B cell (primary cell): ENCODE measurements at regions not wholly inside any gene's neighbourhood (a gene's known extent, or its start where the extent isn't known, plus 50 kb on each side); places are given as distances from the start of the nearest gene placed in this dataset.

Source experiments
- ATAC-seq: fragments of 200-7000 bp; cut with Tn5 transposase; one replicate; pipeline ENCODE4 v1.10.0; 2021; ENCODE audit warnings: low read depth, mild to moderate bottlenecking, moderate number of reproducible peaks, moderate library complexity
- CTCF ChIA-PET: fragments of 350-600 bp; sonication (Branson Sonifier 250); formaldehyde crosslinking; loops from one replicate; lab custom pipeline; 2021; ENCODE audit warnings: antibody characterized with exemption, inconsistent platforms; lab: Charles Lee
- POLR2A ChIA-PET: fragments of 350-600 bp; sonication (Branson Sonifier 250); formaldehyde crosslinking; loops from one replicate; lab custom pipeline; 2021; ENCODE audit warnings: antibody characterized with exemption; lab: Charles Lee
- DNase-seq: peaks from one replicate; pipeline ENCODE4 v3.0.0; 2013
- H2AFZ ChIP-seq: 2 replicates; pipeline ENCODE4 v1.6.1; 2012; ENCODE audit warnings: mild to moderate bottlenecking, low read depth, low read length; ENCODE audit not compliant: insufficient read depth, poor library complexity, severe bottlenecking
- H3K27ac ChIP-seq, 2 donors: 1 replicate in 1 of 2; 2 replicates in 1 of 2; pipeline ENCODE4 v1.5.1; 2012 to 2013; ENCODE audit warnings: low read length in 2 of 2, mild to moderate bottlenecking in 2 of 2, moderate library complexity in 1 of 2
- H3K27me3 ChIP-seq, 4 experiments: fragments of 200-600 bp in 1 of 4; sonication (generic) in 1 of 4; replicated peaks in 1 of 4; 1 replicate in 2 of 4; 2 replicates in 2 of 4; pipeline versions ENCODE4 v1.6.1 to v1.7.0; 2013 to 2016; ENCODE audit warnings: low read length in 3 of 4, mild to moderate bottlenecking in 2 of 4, mixed read lengths in 1 of 4, moderate library complexity in 1 of 4; ENCODE audit not compliant: insufficient read depth in 4 of 4, control insufficient read depth in 3 of 4; ENCODE audit errors: control extremely low read depth in 1 of 4
- H3K36me3 ChIP-seq, 2 experiments: replicated peaks in 1 of 2; 1 replicate in 1 of 2; 2 replicates in 1 of 2; pipeline versions ENCODE4 v1.6.1 to v1.7.1; 2013; ENCODE audit warnings: low read length in 1 of 2; ENCODE audit not compliant: insufficient read depth in 2 of 2, control insufficient read depth in 1 of 2; ENCODE audit errors: control extremely low read depth in 1 of 2, extremely low read depth in 1 of 2
- H3K4me1 ChIP-seq, 2 donors: fragments of 200-600 bp in 1 of 2; sonication (generic) in 1 of 2; 1 replicate in 1 of 2; 2 replicates in 1 of 2; pipeline versions ENCODE4 v1.5.1 to v1.6.1; 2013 to 2017; ENCODE audit warnings: low read length in 2 of 2; ENCODE audit not compliant: control insufficient read depth in 2 of 2, insufficient read depth in 2 of 2
- H3K4me2 ChIP-seq: replicated peaks from 2 replicates; pipeline ENCODE3; 2012; ENCODE audit warnings: mild to moderate bottlenecking, low read depth, low read length; ENCODE audit not compliant: poor library complexity, severe bottlenecking
- H3K4me3 ChIP-seq, 5 experiments: fragments of 200-600 bp in 1 of 5; sonication (generic) in 1 of 5; 1 replicate in 3 of 5; 2 replicates in 2 of 5; pipeline versions ENCODE4 v1.5.1 to v1.7.0; 2011 to 2016; ENCODE audit warnings: low read length in 4 of 5, mild to moderate bottlenecking in 4 of 5, low read depth in 2 of 5, control low read depth in 1 of 5, moderate library complexity in 1 of 5; ENCODE audit not compliant: insufficient read depth in 1 of 5; ENCODE audit errors: control extremely low read depth in 1 of 5, extremely low read depth in 1 of 5
- H3K79me2 ChIP-seq: fragments of 200-600 bp; sonication (generic); one replicate; pipeline ENCODE4 v1.6.0; 2016; ENCODE audit warnings: low read length; ENCODE audit not compliant: control insufficient read depth, insufficient read depth
- H3K9ac ChIP-seq: fragments of 200-600 bp; sonication (generic); 2 replicates; pipeline ENCODE4 v1.6.1; 2017; ENCODE audit warnings: mild to moderate bottlenecking, low read length, moderate library complexity
- H3K9me3 ChIP-seq, 3 donors: one replicate each; pipeline versions ENCODE4 v1.6.1 to v1.7.1; 2013; ENCODE audit warnings: low read length in 2 of 3; ENCODE audit not compliant: control insufficient read depth in 2 of 3, insufficient read depth in 1 of 3; ENCODE audit errors: control extremely low read depth in 1 of 3
- H4K20me1 ChIP-seq: 2 replicates; pipeline ENCODE4 v1.6.0; 2012; ENCODE audit warnings: mild to moderate bottlenecking, low read length; ENCODE audit not compliant: insufficient read depth, control insufficient read depth, poor library complexity, severe bottlenecking
- H3K27ac Mint-ChIP-seq: one replicate; pipeline ENCODE4 v1.8.0; 2021; ENCODE audit warnings: mixed read lengths
- H3K27me3 Mint-ChIP-seq: one replicate; pipeline ENCODE4 v1.8.0; 2021; ENCODE audit warnings: mixed read lengths
- H3K4me1 Mint-ChIP-seq: one replicate; pipeline ENCODE4 v1.8.0; 2021; ENCODE audit warnings: mixed read lengths
- H3K4me3 Mint-ChIP-seq: one replicate; pipeline ENCODE4 v1.8.0; 2021; ENCODE audit warnings: mixed read lengths
- H3K9me3 Mint-ChIP-seq: one replicate; pipeline ENCODE4 v1.8.0; 2022; ENCODE audit warnings: mixed read lengths; ENCODE audit not compliant: insufficient read depth
- CTCF ChIP-seq: fragments of 200-600 bp; IDR thresholded peaks from one replicate; pipeline ENCODE4 v1.8.0; 2022; ENCODE audit warnings: antibody characterized with exemption, mild to moderate bottlenecking
- EZH2 ChIP-seq: IDR thresholded peaks from 2 replicates; pipeline ENCODE4 v1.6.1; 2012; ENCODE audit warnings: borderline replicate concordance, low read depth, mild to moderate bottlenecking, moderate library complexity, low read length; ENCODE audit not compliant: insufficient read depth, poor library complexity, severe bottlenecking
- WGBS: methylation state at CpG from one replicate; pipeline ENCODE4 v1.1.5; 2013; ENCODE audit warnings: missing lambda C conversion rate; ENCODE audit not compliant: insufficient coverage; 5-methylcytosine and 5-hydroxymethylcytosine counted together
- intact Hi-C: fragments of 100-400 bp; cut with micrococcal nuclease; formaldehyde crosslinking; loops from one replicate; pipeline ENCODE4 v1.10.0; 2022

GRCh38 chrX:42628471-42628870 lies 149.5 kb downstream of the PPP1R2C start:
- H3K4me3 Mint-ChIP-seq = no peak overlapping the region
- ChIA-PET POLR2A (no interaction called here), CTCF (no interaction called here)
- no peak for DNase-seq
- H3K9me3 ChIP-seq = no peaks in the 10 kb centered on the region
- intact Hi-C loops = no loop called here
- no peaks in the 10 kb centered on the region for H3K4me1 Mint-ChIP-seq
- H3K27me3 ChIP-seq = no peaks in the 10 kb centered on the region
- ATAC-seq = no peak
- H3K27ac ChIP-seq = no peak overlapping the region
- H3K9ac ChIP-seq = no peak overlapping the region
- H3K36me3 ChIP-seq = no peaks in the 10 kb centered on the region
- no peak overlapping the region for H2AFZ ChIP-seq
- no peaks in the 10 kb centered on the region for H3K4me1 ChIP-seq
- no peaks in the 10 kb centered on the region for H3K79me2 ChIP-seq
- no peak for TF ChIP-seq CTCF
- TF ChIP-seq EZH2 = no peak
- H3K4me2 ChIP-seq = no peak overlapping the region
- no peak overlapping the region for H3K4me3 ChIP-seq
- H3K27me3 Mint-ChIP-seq = no peaks in the 10 kb centered on the region
- peaks cover 6% of the 10 kb centered on the region for H3K9me3 Mint-ChIP-seq
- no peaks in the 10 kb centered on the region for H4K20me1 ChIP-seq
- H3K27ac Mint-ChIP-seq = no peak overlapping the region

- no peaks in the 10 kb centered on the region for H3K27me3 ChIP-seq
- H3K9me3 ChIP-seq = no peaks in the 10 kb centered on the region
- Mint-ChIP-seq H3K4me1 (no peaks in the 10 kb centered on the region), H3K4me3 (no peak overlapping the region), H3K27me3 (no peaks in the 10 kb centered on the region), H3K27ac (no peak overlapping the region), H3K9me3 (peaks cover 6% of the 10 kb centered on the region)
- no peak overlapping the region for H2AFZ ChIP-seq
- CTCF ChIA-PET = no interaction called here
- no CpG with 5 or more reads among the region's 3 CpGs for WGBS
- H4K20me1 ChIP-seq = no peaks in the 10 kb centered on the region
- no peaks in the 10 kb centered on the region for H3K36me3 ChIP-seq
- no peaks in the 10 kb centered on the region for H3K4me1 ChIP-seq
- no peak overlapping the region for H3K4me2 ChIP-seq
- DNase-seq = no peak
- H3K27ac ChIP-seq = no peak overlapping the region
- POLR2A ChIA-PET = no interaction called here
- intact Hi-C loops = no loop called here
- no peak for ATAC-seq
- no peak overlapping the region for H3K4me3 ChIP-seq
- TF ChIP-seq EZH2 (no peak), CTCF (no peak)
- H3K79me2 ChIP-seq = no peaks in the 10 kb centered on the region
- H3K9ac ChIP-seq = no peak overlapping the region
Measured at GRCh38 chrX:42627891-42628290, 150.1 kb downstream of the PPP1R2C start.
